Posterior vena cava (tissue), 2 donors: ENCODE measurements at regions not wholly inside any gene's neighbourhood (a gene's known extent, or its start where the extent isn't known, plus 50 kb on each side); places are given as distances from the start of the nearest gene placed in this dataset.
"Not testable (repeated sequence)": the region's sequence is repeated elsewhere in the genome, so short reads cannot be mapped to it uniquely, and the experiment has no call there.

Source experiments
- DNase-seq: peaks from one replicate; pipeline ENCODE4 v3.0.0-alpha.2; 2020; ENCODE audit warnings: low spot score
- intact Hi-C, 2 donors: fragments of 100-400 bp; cut with DNase I; formaldehyde crosslinking; loops; one replicate each; pipeline versions ENCODE4 v1.14.1 to v1.14.2; 2022 to 2023
- donor health status: DM: yes; HTN: yes; CAD: no.
- donor health status: DM: yes; HTN: yes; CAD: no.

GRCh38 chr3:154921351-154921750 lies 158.8 kb upstream of the MME start:
- intact Hi-C loops, result no loop called here

GRCh38 chr3:154919226-154919625 lies 160.9 kb upstream of the MME start:
- intact Hi-C loops, result no loop called here
- DNase-seq, result no peak

More at GRCh38 chr3:154921351-154921750, 158.8 kb upstream of the MME start:
- DNase-seq, result no peak

DNA sequence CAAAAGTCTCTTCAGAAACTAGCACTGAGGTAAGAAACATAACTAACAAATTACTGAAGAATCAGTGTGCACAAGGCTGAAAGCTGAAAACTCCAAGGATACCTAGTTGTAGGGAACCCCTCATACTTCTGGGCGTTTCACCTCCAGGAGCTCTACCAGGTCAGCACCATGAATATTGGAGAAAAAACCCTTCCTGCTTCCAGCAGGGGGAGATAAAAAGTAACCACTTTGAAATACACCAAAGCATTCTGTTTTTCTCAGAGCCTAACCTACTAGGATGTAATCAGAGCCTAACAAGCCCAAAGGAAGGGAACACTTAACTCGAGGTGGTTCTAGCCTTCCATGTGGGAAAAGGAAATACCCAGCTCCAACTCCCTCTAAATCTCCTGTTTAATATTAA lies 175.8 kb upstream of the MME start:
- no peak for DNase-seq
- intact Hi-C loops, result no loop called here

- DNase-seq, intact Hi-C loops: not testable (repeated sequence)
These were observed 177.6 kb upstream of the MME start for GRCh38 chr3:154902495-154902894.

DNA sequence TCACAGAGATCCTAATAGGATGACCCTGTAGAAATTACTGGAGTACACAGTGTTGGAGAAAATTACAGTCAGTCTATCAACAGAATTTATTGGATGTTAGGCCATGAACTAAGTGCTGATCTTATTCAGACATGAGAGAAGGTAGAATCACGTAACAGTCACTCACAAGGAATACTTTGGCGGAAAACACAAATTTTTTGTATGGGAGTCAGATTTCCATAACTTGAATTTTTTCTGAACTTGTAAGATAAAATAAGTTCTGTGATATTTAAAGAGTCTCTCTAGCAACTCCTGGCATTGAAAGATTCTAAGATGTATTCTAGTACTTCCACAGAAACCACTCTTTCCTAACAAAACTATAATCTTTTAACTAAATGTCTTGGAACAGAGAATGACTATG lies 178.8 kb upstream of the MME start:
- no peak for DNase-seq
- intact Hi-C loops, result no loop called here

DNA sequence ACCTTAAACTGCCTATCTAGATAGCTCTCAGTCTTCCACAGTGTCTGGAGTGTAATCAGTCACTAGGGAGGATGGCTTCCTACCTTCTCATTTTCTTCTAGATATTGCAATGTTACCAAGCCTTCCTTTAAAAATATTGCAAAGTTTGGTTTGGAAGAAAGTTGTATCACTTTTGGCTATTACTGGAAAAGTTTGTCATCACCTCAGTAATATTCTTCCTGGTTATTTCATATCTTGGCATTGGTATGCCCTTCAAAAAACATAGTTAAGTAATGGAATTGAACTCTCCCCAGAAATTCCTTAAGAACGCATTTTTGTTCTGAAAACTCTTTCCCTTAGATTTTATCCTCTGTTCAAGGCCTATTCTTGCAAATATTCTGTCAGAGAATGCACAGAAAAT lies 179.3 kb upstream of the MME start:
- DNase-seq, result no peak
- intact Hi-C loops, result no loop called here

DNA sequence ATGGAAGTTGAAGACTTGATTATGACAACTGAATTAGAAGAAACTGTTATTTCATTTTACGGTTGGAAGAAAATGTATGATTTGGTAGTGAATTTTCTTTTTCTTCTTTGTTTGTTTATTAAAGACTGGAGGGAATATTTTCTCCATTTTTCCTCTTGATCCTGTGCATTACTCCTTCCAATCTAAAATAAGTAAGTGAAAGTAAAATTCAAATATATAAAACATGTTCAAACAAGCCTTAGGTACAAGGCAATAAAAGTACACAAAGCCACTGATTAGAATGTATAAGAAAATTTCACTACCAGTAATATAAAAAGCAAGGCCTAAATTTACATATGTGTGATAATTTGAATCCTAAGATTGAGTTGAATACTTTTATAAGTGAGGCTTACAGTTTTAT lies 181.2 kb upstream of the MME start:
- intact Hi-C loops, result no loop called here
- DNase-seq, result no peak

- no peak for DNase-seq
- intact Hi-C loops, result no loop called here
These were observed 181.7 kb upstream of the MME start for GRCh38 chr3:154898443-154898842.

GRCh38 chr3:154893813-154894212 lies 186.3 kb upstream of the MME start:
- intact Hi-C loops, result no loop called here
- no peak for DNase-seq

GRCh38 chr3:154889227-154889634 lies 190.9 kb upstream of the MME start:
- DNase-seq, result no peak

GRCh38 chr3:154887869-154888268 lies 192.2 kb upstream of the MME start:
- intact Hi-C loops, result no loop called here
- no peak for DNase-seq

More at GRCh38 chr3:154889227-154889634, 190.9 kb upstream of the MME start:
- intact Hi-C loops, result no loop called here

DNA sequence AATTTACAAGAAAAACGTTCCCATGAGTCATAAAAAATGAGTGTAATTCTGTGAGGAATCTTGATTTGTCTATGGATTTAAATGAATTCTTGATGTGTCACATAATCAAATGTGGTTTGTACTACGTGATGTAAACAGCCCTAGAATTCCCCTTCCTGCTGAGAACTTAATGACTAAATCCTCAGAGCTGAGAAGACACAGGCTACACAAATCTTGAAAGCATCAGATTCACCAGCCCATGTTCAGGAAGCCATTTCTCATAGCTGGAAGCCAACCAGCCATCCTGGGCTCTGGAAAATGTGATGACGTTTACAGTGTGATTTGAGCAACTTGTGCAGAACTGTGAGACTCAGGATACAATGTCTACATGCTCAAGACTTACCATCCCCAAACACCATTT lies 193.7 kb upstream of the MME start:
- intact Hi-C loops, result no loop called here
- DNase-seq, result no peak

GRCh38 chr3:154885418-154885817 lies 194.7 kb upstream of the MME start:
- intact Hi-C loops, result no loop called here
- DNase-seq, result no peak

GRCh38 chr3:154884952-154885351 lies 195.2 kb upstream of the MME start:
- no peak for DNase-seq
- intact Hi-C loops, result no loop called here

DNA sequence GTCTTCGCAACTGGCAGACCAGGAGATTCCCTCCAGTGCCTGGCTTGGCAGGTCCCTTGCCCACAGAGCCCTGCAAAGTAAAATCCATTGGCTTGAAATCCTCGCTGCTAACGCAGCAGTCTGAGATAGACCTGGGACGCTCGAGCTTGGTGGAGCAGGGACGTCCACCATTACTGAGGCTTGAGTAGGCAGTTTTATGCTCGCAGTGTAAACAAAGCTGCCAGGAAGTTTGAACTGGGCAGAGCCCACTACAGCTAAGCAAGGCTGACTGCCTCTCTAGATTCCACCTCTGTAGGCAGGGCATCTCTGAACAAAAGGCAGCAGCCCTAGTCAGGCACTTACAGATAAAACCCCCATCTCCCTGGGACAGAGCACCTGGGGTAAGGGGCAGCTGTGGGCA lies 205.0 kb upstream of the MME start:
- no peak for DNase-seq
- intact Hi-C loops, result no loop called here

DNA sequence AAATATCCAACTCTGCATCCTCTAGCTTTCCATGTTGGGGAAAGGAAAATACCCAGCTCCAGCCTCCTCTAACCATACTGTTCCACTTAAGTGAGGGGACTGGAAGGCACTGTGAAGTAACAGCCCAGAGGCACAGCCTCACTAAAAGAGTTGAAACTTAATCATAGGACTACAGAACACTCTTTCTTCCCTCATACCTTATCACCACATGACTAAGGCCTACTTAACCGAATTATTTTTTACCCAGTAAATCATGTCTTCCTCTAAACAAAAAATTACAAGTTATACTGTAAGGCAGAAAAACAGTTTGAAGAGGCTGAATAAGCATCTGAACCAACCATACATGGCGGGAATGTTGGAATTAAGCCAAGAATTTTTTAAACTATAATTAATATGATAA lies 207.4 kb upstream of the MME start:
- intact Hi-C loops, result no loop called here
- DNase-seq, result no peak

GRCh38 chr3:154872074-154872473 lies 208.0 kb upstream of the MME start:
- no peak for DNase-seq
- intact Hi-C loops, result no loop called here

DNA sequence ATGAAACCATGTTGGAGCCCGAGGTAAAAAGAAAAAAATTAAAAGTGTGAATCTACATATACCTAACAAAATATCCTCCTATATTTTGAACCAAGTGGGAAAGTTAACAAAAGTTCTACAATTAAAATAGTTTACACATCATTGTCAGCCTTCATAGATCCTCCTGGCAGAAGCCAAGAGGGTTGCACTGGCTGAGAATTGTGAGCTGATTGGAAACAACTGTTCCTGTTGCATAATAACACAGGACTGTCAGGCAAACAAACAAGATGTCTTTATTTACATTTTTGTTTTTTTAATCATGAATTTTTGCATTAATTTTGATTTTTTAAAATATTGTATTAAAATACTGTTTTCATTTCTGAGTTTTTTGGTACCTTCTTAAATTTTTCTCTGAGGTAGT lies 215.2 kb upstream of the MME start:
- intact Hi-C loops, result no loop called here
- no peak for DNase-seq

- intact Hi-C loops, result no loop called here
- no peak for DNase-seq
These were observed 217.9 kb upstream of the MME start for GRCh38 chr3:154862265-154862664.

DNA sequence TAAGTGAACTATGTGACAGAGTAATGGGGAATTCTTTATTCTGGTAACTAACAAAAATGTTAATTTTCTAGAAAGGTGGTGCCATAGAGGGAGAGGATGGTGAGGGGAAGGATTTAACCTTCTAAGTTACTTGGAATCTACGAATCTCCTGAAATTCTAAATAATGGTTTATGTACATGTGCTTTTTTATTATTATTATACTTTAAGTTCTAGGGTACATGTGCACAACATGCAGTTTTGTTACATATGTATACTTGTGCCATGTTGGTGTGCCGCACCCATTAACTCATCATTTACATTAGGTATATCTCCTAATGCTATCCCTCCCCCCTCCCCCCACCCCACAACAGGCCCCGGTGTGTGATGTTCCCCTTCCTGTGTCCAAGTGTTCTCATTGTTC lies 227.1 kb upstream of the MME start:
- intact Hi-C loops, DNase-seq: not testable (repeated sequence)

GRCh38 chr3:154852515-154852914 lies 227.6 kb upstream of the MME start:
- intact Hi-C loops, result no loop called here
- DNase-seq, result no peak

DNA sequence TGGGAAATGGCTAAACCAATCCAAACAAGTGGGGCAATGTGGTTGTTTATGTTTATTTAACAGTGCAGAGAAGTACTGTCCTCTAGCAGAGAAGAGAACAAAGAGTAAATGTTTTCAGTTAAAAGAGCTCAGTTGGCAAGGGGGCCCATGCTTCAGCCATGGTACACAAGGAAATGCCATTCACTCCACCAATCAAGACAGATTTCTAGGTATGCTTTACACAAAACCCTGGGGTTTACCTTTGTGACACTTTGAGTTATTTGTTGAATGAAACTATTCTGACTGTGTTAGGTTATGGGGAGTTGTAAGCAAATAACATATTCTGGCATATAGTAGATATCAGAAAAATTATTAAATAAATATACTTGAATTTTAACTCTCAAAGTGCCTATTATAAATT lies 228.5 kb upstream of the MME start:
- no peak for DNase-seq
- intact Hi-C loops, result no loop called here
